GM12874 (cell line): ENCODE measurements at regions not wholly inside any gene's neighbourhood (a gene's known extent, or its start where the extent isn't known, plus 50 kb on each side); places are given as distances from the start of the nearest gene placed in this dataset.

ENCODE experiments used
- CTCF ChIP-seq: IDR thresholded peaks from 2 replicates; pipeline ENCODE4 v1.5.1; 2011; ENCODE audit warnings: low read depth, mild to moderate bottlenecking, control low read depth, low read length, moderate library complexity; ENCODE audit not compliant: insufficient read depth

- TF ChIP-seq CTCF: no peak
These were observed 503.7 kb downstream of the GALC start for GRCh38 chr14:87489196-87489819.

GRCh38 chr14:87483271-87484260, 509.4 kb downstream of the GALC start:
- no peak for TF ChIP-seq CTCF

GRCh38 chr14:87468531-87468930, 524.5 kb downstream of the GALC start:
- TF ChIP-seq CTCF: no peak

- TF ChIP-seq CTCF: no peak
These were observed 525.4 kb downstream of the GALC start for GRCh38 chr14:87467578-87467977.

GRCh38 chr14:87465770-87466169, 527.2 kb downstream of the GALC start:
- TF ChIP-seq CTCF: no peak

- no peak for TF ChIP-seq CTCF
These were observed 531.3 kb downstream of the GALC start for GRCh38 chr14:87461704-87462103.

GRCh38 chr14:87457720-87458119, 535.3 kb downstream of the GALC start:
- TF ChIP-seq CTCF: no peak
